ENCODE measurements at regions not wholly inside any gene's neighbourhood (a gene's known extent, or its start where the extent isn't known, plus 50 kb on each side); places are given as distances from the start of the nearest gene placed in this dataset.
A peak's percentile ranks its signal among the peaks of the same experiment; 100 is the strongest.

DNA sequence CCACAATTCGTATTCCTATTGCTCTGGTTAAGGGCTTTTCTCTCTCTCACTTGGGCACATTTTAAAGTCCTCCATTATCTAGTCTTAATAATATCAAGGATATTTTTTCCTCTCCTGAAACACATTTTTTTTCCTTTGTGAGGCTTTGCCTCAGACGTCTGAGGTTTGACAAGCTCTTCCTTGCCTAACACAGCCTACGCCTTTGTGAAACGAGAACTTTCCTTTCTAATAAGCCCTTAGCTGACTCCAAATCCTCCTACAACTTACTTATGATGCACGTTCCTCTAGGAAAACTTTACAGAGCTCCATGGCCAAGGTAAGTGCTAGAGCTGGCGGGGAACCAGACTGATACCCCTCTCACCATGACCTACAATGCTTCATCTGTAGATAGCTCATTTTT is 841.5 kb downstream of the SOCS6 start:
- no peak for TF ChIP-seq POLR2AphosphoS5 (IDR thresholded peaks at IDR 0.05; ENCODE audit: low read depth, low read length)
- TF ChIP-seq POU2F2 (IDR thresholded peaks at IDR 0.05; ENCODE audit: low read depth, low read length) = no peak
- no peak for TF ChIP-seq TAF1 (IDR thresholded peaks at IDR 0.05; ENCODE audit: low read depth, low read length)
- no peak for TF ChIP-seq PAX5 (IDR thresholded peaks at IDR 0.05; ENCODE audit: insufficient read depth, low read length, severe bottlenecking)
- no peak for TF ChIP-seq POLR2A (IDR thresholded peaks at IDR 0.05; ENCODE audit: low read depth, low read length)
- no peak for TF ChIP-seq SPI1 (IDR thresholded peaks at IDR 0.05; ENCODE audit: low read depth, low read length)
- no peak for FAIRE-seq
- no peak for DNase-seq (ENCODE audit: insufficient read length, low spot score)

DNA sequence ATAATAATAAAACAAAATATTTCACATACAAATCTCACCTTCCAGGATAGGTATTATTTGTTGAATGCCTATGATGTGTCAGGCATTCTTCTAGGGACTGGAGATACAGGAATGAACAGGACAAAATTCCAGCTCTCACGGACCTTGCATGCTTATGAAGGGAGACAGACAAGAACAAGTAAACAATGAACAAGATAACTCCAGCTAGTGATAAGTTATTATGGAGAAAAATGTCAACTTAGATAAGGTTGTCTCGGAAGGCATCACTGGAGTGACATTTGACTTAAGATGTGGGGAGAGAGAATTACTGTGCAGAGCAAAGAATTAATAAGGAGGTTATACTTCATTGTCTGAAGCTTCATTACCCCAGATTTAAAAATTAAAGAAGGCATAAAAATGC is 836.7 kb downstream of the SOCS6 start:
- TF ChIP-seq POU2F2 (IDR thresholded peaks at IDR 0.05; ENCODE audit: low read depth, low read length) (no peak), SPI1 (IDR thresholded peaks at IDR 0.05; ENCODE audit: low read depth, low read length) (no peak), POLR2AphosphoS5 (IDR thresholded peaks at IDR 0.05; ENCODE audit: low read depth, low read length) (no peak), POLR2A (IDR thresholded peaks at IDR 0.05; ENCODE audit: low read depth, low read length) (no peak), TAF1 (IDR thresholded peaks at IDR 0.05; ENCODE audit: low read depth, low read length) (no peak), PAX5 (IDR thresholded peaks at IDR 0.05; ENCODE audit: insufficient read depth, low read length, severe bottlenecking) (no peak)
- no peak for DNase-seq (ENCODE audit: insufficient read length, low spot score)
- FAIRE-seq = peak; percentile 50

DNA sequence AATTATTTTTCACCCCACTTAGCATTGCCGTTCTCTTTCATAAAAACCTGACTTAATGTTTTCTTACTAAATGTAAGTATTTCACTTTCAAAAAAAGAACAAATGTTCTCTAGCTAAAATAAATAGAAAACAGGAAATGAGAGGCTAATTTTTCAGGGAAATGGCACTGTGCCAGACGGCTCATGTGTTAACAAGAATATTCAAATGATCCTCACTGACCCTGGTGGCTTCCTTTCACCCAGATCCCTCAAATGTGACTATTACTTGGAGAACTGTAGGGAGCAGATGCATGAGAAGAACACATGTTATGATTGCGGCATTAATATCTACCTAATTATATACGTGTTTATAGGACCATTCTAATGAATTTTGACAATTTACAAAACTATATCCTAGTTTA is 827.7 kb downstream of the SOCS6 start:
- TF ChIP-seq POU2F2 (IDR thresholded peaks at IDR 0.05; ENCODE audit: low read depth, low read length) (no peak), SPI1 (IDR thresholded peaks at IDR 0.05; ENCODE audit: low read depth, low read length) (no peak), PAX5 (IDR thresholded peaks at IDR 0.05; ENCODE audit: insufficient read depth, low read length, severe bottlenecking) (no peak), TAF1 (IDR thresholded peaks at IDR 0.05; ENCODE audit: low read depth, low read length) (no peak), POLR2AphosphoS5 (IDR thresholded peaks at IDR 0.05; ENCODE audit: low read depth, low read length) (no peak), POLR2A (IDR thresholded peaks at IDR 0.05; ENCODE audit: low read depth, low read length) (no peak)
- DNase-seq (ENCODE audit: insufficient read length, low spot score) (no peak), FAIRE-seq (no peak)

DNA sequence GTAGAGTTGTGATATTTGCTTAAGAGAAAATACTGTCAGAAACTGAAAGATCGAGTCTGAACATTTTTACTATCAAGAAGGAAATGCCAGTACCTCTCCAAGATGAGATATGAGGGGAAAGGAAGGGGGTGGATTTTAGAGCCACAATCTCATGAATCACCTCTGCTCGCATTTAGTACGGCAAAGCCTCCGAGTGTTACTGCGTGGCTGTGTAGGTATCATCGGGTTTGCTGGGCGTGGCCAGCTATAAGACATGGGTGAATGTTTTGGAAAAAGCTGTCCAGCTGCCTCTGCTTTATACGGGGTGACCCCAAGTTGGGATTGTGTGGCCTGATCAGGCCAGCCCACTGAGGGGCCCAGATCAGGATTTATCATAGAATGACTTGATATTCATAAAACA is 826.4 kb downstream of the SOCS6 start:
- DNase-seq (ENCODE audit: insufficient read length, low spot score) = no peak
- TF ChIP-seq POLR2A (IDR thresholded peaks at IDR 0.05; ENCODE audit: low read depth, low read length) (no peak), POU2F2 (IDR thresholded peaks at IDR 0.05; ENCODE audit: low read depth, low read length) (no peak), POLR2AphosphoS5 (IDR thresholded peaks at IDR 0.05; ENCODE audit: low read depth, low read length) (no peak), PAX5 (IDR thresholded peaks at IDR 0.05; ENCODE audit: insufficient read depth, low read length, severe bottlenecking) (no peak), TAF1 (IDR thresholded peaks at IDR 0.05; ENCODE audit: low read depth, low read length) (no peak), SPI1 (IDR thresholded peaks at IDR 0.05; ENCODE audit: low read depth, low read length) (no peak)
- no peak for FAIRE-seq

DNA sequence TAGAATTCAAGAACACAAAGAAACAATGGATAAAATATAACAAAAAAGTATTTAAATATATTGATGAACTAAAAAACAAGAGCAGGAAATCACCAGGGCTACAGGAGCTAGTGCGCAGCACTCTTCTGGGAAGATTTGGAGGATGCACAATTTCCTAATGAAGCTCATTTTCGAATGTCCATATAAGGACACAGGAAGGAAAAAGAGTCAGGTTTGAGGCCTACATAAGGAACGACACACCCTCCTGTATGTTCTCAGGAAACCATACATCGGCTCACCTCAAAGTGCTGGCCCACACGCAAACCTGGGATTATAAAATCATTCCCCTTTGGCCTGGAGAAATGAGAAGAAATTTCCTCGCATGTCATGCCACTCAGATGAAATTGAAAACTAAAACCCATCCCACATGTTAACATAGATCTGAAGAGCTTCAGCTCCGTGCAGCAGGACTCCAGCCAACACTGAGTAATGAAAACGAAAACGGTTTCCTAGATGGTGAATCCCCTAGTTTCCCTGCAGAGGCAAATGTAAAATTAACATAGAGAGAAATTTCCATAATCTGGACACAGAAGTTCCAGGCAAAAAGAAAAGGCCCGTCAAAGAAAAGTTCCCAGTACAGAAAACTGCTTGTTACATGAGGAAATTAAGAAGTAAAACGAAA is 825.8 kb downstream of the SOCS6 start:
- FAIRE-seq (no peak), DNase-seq (ENCODE audit: insufficient read length, low spot score) (no peak)

DNA sequence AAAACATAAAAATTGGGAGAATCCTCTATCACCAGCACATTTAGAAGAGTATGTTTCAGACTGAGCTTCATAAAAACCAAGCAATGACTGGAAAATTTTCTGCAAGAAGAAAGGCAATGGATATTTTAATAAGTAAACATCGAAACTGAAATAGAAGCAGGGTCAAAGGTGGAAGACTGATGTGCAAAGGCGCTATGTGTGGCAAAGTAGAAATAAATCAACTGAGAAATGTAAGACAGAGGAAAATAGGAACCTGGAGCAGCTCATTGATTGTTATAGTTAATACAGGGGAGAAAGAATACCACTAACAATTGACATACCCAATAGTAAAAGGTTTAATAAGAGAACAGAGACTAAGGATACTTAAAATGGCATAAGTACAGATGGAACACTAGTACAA is 818.4 kb downstream of the SOCS6 start:
- FAIRE-seq (no peak), DNase-seq (ENCODE audit: insufficient read length, low spot score) (no peak)
- TF ChIP-seq POLR2A (IDR thresholded peaks at IDR 0.05; ENCODE audit: low read depth, low read length) (no peak), SPI1 (IDR thresholded peaks at IDR 0.05; ENCODE audit: low read depth, low read length) (no peak), POU2F2 (IDR thresholded peaks at IDR 0.05; ENCODE audit: low read depth, low read length) (no peak), POLR2AphosphoS5 (IDR thresholded peaks at IDR 0.05; ENCODE audit: low read depth, low read length) (no peak), TAF1 (IDR thresholded peaks at IDR 0.05; ENCODE audit: low read depth, low read length) (no peak), PAX5 (IDR thresholded peaks at IDR 0.05; ENCODE audit: insufficient read depth, low read length, severe bottlenecking) (no peak)

More for the DNA sequence above, 825.8 kb downstream of the SOCS6 start:
- TF ChIP-seq TAF1 (IDR thresholded peaks at IDR 0.05; ENCODE audit: low read depth, low read length) = no peak
- no peak for TF ChIP-seq POLR2A (IDR thresholded peaks at IDR 0.05; ENCODE audit: low read depth, low read length)
- TF ChIP-seq PAX5 (IDR thresholded peaks at IDR 0.05; ENCODE audit: insufficient read depth, low read length, severe bottlenecking) = no peak
- TF ChIP-seq POLR2AphosphoS5 (IDR thresholded peaks at IDR 0.05; ENCODE audit: low read depth, low read length) = no peak
- no peak for TF ChIP-seq POU2F2 (IDR thresholded peaks at IDR 0.05; ENCODE audit: low read depth, low read length)
- no peak for TF ChIP-seq SPI1 (IDR thresholded peaks at IDR 0.05; ENCODE audit: low read depth, low read length)

DNA sequence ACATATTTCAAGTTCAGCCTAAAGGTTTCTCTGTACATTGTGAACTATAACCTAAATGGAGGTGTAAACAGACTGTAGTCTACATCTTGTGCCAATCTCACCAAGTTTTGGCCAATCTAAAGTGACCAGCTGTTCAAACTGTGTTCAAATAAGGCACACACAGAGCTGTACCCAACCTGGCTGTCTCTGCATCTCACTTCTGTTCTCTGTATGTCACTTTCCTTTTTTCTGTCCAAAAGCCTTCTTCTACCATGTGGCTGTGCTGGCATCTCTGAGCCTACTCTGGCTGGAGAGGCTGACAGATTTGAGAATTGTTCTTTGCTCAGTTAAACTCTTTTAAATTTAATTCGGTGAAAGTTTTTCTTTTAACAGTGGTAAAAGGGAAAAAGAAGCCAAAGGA is 817.9 kb downstream of the SOCS6 start:
- TF ChIP-seq TAF1 (IDR thresholded peaks at IDR 0.05; ENCODE audit: low read depth, low read length) = no peak
- no peak for TF ChIP-seq PAX5 (IDR thresholded peaks at IDR 0.05; ENCODE audit: insufficient read depth, low read length, severe bottlenecking)
- no peak for TF ChIP-seq POLR2AphosphoS5 (IDR thresholded peaks at IDR 0.05; ENCODE audit: low read depth, low read length)
- TF ChIP-seq SPI1 (IDR thresholded peaks at IDR 0.05; ENCODE audit: low read depth, low read length) = no peak
- TF ChIP-seq POU2F2 (IDR thresholded peaks at IDR 0.05; ENCODE audit: low read depth, low read length) = no peak
- no peak for TF ChIP-seq POLR2A (IDR thresholded peaks at IDR 0.05; ENCODE audit: low read depth, low read length)
- no peak for DNase-seq (ENCODE audit: insufficient read length, low spot score)
- no peak for FAIRE-seq

DNA sequence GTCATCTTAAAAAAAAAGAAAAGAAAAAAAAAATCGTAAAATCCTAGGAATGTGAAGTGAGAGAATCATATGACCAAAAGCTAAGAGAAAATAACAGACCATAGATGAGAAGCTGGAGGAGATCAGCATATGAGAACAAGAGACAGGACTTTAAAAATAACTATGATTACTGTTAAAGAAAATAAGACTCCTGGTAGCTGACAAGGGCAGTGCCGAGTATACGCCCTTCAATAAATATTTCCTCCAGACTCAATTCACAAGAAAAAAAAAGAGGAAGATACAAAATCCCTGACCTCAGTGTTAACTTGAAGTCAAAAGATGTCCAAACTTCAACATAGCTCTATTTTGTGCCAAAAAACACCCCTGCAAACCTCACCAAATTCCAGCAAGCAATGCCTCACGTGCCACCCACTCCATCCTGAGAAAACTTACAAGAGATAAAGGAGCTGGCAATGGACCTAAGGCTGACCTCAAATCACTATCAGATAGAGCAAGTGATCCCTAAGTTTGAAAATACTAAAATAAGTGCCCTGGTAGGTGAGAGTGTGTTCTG is 817.2 kb downstream of the SOCS6 start:
- no peak for TF ChIP-seq PAX5 (IDR thresholded peaks at IDR 0.05; ENCODE audit: insufficient read depth, low read length, severe bottlenecking)
- no peak for TF ChIP-seq POLR2AphosphoS5 (IDR thresholded peaks at IDR 0.05; ENCODE audit: low read depth, low read length)
- no peak for TF ChIP-seq POLR2A (IDR thresholded peaks at IDR 0.05; ENCODE audit: low read depth, low read length)
- no peak for TF ChIP-seq TAF1 (IDR thresholded peaks at IDR 0.05; ENCODE audit: low read depth, low read length)
- TF ChIP-seq POU2F2 (IDR thresholded peaks at IDR 0.05; ENCODE audit: low read depth, low read length) = no peak
- FAIRE-seq (no peak), DNase-seq (ENCODE audit: insufficient read length, low spot score) (no peak)

DNA sequence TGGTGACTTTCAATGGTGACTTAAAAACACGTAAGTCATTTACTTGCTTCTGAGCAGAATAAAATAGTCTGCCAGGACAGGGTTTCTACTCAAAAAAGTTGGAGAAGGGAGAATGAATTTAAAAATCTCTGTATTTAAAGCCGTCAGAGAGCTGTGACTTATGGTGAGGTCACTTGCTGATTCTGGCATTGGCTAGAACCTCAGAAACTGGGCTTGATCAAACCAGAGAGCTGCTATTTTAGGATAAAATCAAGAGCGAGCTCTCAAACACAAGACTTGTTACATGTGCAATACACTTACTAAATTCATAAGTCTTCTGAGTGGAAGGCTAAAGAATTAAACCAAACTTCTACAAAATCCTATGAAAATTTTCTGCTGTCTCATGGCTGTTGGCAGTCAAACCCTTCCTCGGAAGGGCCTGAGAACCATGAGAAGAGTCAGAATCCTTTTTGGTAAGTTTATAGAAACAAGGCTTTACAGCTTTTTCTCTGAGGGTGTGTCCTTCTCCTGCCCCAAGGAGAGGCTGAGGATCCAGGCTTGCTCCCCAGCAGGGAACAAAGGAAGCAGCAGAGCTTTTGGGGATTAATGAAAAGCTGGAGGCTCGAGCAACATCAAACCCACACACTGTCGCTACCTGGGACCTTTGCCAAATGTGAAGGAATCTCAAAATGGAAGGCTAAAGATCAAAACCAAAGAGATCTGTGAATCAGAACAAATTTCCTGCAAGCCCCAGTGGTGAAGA is 816.4 kb downstream of the SOCS6 start:
- DNase-seq (ENCODE audit: insufficient read length, low spot score) (no peak), FAIRE-seq (no peak)

More for the DNA sequence above, 816.4 kb downstream of the SOCS6 start:
- TF ChIP-seq POU2F2 (IDR thresholded peaks at IDR 0.05; ENCODE audit: low read depth, low read length) (no peak), SPI1 (IDR thresholded peaks at IDR 0.05; ENCODE audit: low read depth, low read length) (no peak), POLR2A (IDR thresholded peaks at IDR 0.05; ENCODE audit: low read depth, low read length) (no peak), TAF1 (IDR thresholded peaks at IDR 0.05; ENCODE audit: low read depth, low read length) (no peak), POLR2AphosphoS5 (IDR thresholded peaks at IDR 0.05; ENCODE audit: low read depth, low read length) (no peak), PAX5 (IDR thresholded peaks at IDR 0.05; ENCODE audit: insufficient read depth, low read length, severe bottlenecking) (no peak)

Measured in GM12891 (cell line).